NB4 (cell line): ENCODE measurements at regions not wholly inside any gene's neighbourhood (a gene's known extent, or its start where the extent isn't known, plus 50 kb on each side); places are given as distances from the start of the nearest gene placed in this dataset.

ENCODE experiments used
- POLR2A ChIP-seq: IDR thresholded peaks from 2 replicates; pipeline ENCODE4 v1.6.1; 2011; ENCODE audit warnings: mild to moderate bottlenecking; ENCODE audit not compliant: insufficient read length; ENCODE audit errors: extremely low read depth
- TF ChIP-seq, protein P1 (sequence below): IDR thresholded peaks from one replicate; pipeline ENCODE4 v1.5.1; 2012; ENCODE audit warnings: low read depth, low read length

DNA sequence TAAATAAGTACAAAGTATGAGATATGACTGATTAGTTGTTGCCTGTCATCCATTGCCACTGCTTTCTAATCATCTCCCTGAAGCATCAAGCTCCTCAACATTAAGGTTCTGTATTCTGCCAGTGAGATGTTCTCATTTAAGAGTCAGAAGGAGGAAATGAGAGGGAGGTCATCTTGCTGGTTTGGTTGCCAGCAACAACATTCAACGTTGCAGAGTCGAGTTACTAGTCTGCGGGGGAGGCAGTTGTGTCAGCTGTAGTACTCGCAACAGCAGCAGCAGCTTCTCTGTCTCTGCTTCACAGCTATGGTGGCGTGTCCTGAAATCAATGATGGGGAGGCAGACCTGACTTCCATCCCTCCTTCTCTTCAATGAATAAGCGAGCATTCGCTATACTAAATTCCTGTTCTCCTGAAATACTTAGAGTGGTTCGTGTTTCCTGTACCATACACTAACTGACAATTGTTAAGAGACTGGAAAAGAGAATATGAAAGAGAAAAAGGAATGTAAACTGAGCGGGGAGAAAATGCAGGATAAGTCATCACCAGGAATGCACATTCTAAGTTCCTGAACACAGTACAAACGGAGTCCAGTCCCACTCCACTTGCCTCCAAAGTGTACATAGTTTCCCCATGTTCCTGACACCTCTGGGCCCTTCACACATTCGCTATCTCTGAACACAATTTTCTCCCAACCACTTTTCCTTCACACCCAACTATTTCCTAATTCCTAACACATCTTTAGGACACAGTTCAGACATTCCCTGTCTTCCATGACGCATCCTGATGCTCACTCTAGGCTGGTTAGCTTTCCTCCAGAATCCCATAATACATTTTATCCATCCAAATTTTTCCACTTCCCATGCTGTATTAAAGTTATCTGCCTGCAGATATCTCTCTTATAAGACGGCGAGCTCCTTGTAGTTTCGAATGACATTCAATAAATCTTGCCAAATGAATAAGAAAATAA, 263.0 kb downstream of the KLF12 start:
- TF ChIP-seq, protein P1, sequence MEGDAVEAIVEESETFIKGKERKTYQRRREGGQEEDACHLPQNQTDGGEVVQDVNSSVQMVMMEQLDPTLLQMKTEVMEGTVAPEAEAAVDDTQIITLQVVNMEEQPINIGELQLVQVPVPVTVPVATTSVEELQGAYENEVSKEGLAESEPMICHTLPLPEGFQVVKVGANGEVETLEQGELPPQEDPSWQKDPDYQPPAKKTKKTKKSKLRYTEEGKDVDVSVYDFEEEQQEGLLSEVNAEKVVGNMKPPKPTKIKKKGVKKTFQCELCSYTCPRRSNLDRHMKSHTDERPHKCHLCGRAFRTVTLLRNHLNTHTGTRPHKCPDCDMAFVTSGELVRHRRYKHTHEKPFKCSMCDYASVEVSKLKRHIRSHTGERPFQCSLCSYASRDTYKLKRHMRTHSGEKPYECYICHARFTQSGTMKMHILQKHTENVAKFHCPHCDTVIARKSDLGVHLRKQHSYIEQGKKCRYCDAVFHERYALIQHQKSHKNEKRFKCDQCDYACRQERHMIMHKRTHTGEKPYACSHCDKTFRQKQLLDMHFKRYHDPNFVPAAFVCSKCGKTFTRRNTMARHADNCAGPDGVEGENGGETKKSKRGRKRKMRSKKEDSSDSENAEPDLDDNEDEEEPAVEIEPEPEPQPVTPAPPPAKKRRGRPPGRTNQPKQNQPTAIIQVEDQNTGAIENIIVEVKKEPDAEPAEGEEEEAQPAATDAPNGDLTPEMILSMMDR, result no peak
- TF ChIP-seq POLR2A, result no peak
